VCaP (cell line): ENCODE measurements at regions not wholly inside any gene's neighbourhood (a gene's known extent, or its start where the extent isn't known, plus 50 kb on each side); places are given as distances from the start of the nearest gene placed in this dataset.

Source experiments
- H3K27ac ChIP-seq: fragments of 450-650 bp; 2 replicates; pipeline ENCODE4 v1.5.1; 2017
- TF ChIP-seq, protein P1 (sequence below): fragments of 450-650 bp; conservative IDR thresholded peaks from 2 replicates; pipeline ENCODE4 v1.5.1; 2017; ENCODE audit warnings: mild to moderate bottlenecking, moderate library complexity

DNA sequence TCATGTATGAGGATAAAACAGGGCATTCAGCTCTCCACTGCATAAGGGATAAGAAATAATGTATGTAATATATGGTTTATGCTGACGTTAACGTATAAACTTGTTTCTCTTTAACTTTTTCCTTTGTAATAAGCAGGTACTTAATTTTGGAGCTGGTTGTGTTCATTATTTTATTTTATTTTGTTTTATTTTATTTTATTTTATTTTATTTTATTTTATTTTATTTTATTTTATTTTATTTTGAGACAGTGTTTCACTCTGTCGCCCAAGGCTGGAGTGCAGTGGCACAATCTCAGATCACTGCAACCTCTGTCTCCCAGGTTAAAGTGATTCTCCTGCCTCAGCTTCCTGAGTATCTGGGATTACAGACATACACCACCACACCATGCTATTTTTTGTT lies 1932.6 kb upstream of the TENM3 start:
- TF ChIP-seq, protein P1, sequence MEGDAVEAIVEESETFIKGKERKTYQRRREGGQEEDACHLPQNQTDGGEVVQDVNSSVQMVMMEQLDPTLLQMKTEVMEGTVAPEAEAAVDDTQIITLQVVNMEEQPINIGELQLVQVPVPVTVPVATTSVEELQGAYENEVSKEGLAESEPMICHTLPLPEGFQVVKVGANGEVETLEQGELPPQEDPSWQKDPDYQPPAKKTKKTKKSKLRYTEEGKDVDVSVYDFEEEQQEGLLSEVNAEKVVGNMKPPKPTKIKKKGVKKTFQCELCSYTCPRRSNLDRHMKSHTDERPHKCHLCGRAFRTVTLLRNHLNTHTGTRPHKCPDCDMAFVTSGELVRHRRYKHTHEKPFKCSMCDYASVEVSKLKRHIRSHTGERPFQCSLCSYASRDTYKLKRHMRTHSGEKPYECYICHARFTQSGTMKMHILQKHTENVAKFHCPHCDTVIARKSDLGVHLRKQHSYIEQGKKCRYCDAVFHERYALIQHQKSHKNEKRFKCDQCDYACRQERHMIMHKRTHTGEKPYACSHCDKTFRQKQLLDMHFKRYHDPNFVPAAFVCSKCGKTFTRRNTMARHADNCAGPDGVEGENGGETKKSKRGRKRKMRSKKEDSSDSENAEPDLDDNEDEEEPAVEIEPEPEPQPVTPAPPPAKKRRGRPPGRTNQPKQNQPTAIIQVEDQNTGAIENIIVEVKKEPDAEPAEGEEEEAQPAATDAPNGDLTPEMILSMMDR, result no peak
- H3K27ac ChIP-seq, result no peak overlapping the region

DNA sequence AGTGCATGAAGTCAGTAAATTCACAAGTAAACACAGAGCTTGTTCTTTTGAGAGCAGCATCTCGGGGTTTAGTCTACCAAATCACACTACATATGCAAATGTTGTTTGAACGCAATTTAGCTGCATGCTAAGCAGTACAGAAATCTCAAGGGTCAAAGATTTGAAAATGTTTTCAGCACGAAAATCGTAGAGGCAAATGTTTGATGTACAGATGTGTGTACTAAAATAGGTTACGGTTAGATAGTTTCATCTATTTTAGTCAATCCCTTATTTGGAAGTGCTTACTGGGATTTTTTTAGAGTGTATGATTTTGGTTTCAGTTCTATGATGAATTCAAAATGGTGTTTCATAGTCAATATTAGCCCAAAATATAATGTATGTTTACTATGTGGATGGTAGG lies 1928.2 kb upstream of the TENM3 start:
- TF ChIP-seq, protein P1, result no peak
- no peak overlapping the region for H3K27ac ChIP-seq

DNA sequence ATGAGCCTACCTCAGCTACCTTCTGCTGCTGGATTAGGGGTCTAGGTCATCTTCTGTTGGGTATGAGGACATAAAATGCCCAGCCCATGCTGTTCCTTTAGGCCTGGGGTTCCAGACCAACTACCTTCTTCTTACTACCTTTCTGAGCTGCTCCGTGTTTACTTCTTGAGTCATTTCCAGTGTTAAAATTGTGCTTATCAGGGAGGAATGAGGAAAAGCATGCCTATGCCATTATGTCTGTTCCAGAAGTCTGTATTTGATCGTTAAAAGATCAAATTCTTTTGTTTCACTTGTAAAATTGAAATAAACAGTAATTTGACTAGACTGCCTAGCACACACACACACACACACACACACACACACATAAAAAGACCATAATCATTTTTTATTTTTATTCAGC lies 1912.7 kb upstream of the TENM3 start:
- TF ChIP-seq, protein P1, result no peak

DNA sequence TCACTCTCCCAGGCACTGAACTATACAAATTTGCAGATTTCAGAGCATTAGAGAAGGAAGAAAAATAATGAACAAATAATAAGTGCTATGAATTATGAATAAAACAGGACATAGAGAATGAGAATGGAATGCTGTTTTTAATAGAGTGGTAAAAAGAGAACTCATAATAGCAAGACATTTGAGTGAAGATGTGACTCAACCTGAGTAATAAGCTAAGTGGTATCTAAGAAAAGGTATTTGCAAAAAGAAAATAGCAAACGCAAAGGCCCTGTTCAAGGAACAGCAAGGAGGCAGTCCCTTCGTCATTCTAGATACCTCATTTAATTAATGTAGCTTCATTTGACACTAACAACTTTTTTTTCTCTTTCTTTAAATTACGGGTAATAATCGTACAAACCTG lies 1910.0 kb upstream of the TENM3 start:
- TF ChIP-seq, protein P1, result no peak
- H3K27ac ChIP-seq, result no peak overlapping the region

More for the DNA sequence above, 1912.7 kb upstream of the TENM3 start:
- H3K27ac ChIP-seq, result no peak overlapping the region

DNA sequence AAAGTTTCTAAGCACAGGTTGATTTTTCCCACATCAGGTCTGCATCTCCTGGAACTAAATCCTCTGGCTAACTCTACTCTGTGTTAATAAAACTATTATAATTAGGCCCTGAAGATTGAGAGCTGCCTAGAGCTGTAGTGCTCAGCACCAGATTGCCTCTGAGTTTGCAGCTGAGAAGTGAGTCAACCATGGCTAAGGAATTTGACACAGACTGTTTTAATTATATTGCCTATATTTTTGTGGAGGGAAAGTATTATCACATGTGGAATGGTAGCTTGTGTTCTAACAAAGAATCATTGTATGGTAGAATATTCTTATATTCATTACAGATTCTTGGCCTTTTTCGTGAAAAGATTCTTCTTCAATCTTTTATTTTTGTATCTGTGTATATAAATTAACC lies 1907.6 kb upstream of the TENM3 start:
- H3K27ac ChIP-seq, result no peak overlapping the region
- TF ChIP-seq, protein P1, result no peak

DNA sequence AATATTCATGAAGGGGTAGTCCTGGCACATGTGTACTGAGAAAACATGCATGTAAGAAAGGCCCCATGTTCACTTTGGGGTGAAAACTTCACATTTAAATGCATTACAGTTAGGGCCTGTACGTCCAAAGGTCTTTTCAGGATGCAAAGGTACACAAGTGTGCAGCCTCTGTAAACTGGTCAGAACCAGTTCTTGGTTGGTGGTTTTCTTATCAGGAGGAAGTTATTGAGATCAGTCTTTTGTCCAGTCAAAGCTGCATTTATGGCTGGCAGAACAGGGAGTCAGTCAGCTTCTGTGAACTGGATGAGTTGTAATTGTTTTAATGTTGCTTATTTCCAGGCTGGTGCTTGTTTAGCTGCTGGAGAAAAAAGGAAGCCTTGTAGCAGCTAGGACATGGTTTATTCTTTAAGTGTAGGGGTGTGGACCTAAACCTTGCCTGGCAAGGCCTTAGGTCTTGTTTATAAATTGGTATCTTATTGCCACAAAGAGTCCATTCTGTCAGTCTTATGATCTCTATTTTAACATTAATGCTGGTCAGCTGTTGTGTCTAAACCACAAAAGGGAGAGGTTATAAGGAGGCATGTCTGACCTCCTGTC lies 1906.6 kb upstream of the TENM3 start:
- no peak overlapping the region for H3K27ac ChIP-seq
- TF ChIP-seq, protein P1, result no peak

DNA sequence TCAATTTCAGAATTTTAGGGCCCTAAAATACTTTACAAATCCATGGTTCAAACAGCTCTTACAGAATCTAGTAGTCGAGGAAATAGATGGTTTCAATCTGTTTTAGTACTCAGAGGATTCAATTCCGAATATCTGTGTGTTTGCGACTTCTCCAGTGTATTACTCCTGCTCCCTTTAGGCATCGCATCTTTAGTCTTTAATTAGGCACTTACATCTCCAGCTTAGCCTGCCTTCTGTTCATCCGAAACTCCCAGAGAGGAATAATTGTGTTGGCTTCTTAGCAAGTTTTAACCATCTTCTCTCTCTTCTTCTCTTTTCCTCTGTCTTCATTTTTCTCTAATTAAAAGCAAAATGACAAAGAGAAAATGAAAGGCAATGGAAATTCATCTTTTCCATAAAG lies 1901.3 kb upstream of the TENM3 start:
- no peak overlapping the region for H3K27ac ChIP-seq
- TF ChIP-seq, protein P1, result no peak
